IMR-90 (cell line): ENCODE measurements at regions not wholly inside any gene's neighbourhood (a gene's known extent, or its start where the extent isn't known, plus 50 kb on each side); places are given as distances from the start of the nearest gene placed in this dataset.

Source experiments
- ATAC-seq: fragments of 200-7000 bp; cut with Tn5 transposase; 2 replicates; pipeline ENCODE4 v1.9.1; 2020; ENCODE audit warnings: low read depth, mild to moderate bottlenecking, moderate library complexity
- BruUV-seq: library from RNA; stranded (reverse); fragments of 400-500 nt; replicated peaks from 2 replicates; lab custom pipeline; 2021; lab: Mats Ljungman, UMichigan
- CTCF ChIA-PET: fragments of 300-600 bp; formaldehyde crosslinking; extraction: SDS; loops from one replicate; lab custom pipeline; 2021; ENCODE audit warnings: antibody characterized with exemption; lab: Yijun Ruan, JAX
- POLR2A ChIA-PET: fragments of 300-600 bp; sonication (Branson Sonifier 250); formaldehyde crosslinking; loops from one replicate; lab custom pipeline; 2022; ENCODE audit warnings: antibody characterized with exemption; ENCODE audit not compliant: unreplicated experiment; lab: Charles Lee
- DNase-seq: peaks from one replicate; pipeline ENCODE4 v3.0.0; 2013
- H2AFZ ChIP-seq: replicated peaks from 2 replicates; pipeline ENCODE3; 2013; ENCODE audit warnings: low read length, mild to moderate bottlenecking; ENCODE audit not compliant: poor library complexity
- H2AK5ac ChIP-seq: 2 replicates; pipeline ENCODE4 v1.6.1; 2013; ENCODE audit warnings: low read depth, low read length, inconsistent platforms
- H2AK9ac ChIP-seq: replicated peaks from 2 replicates; pipeline ENCODE3; 2013; ENCODE audit warnings: mild to moderate bottlenecking, low read depth, low read length, moderate library complexity; ENCODE audit not compliant: poor library complexity
- H2BK120ac ChIP-seq: 2 replicates; pipeline ENCODE4 v1.6.1; 2013; ENCODE audit warnings: low read depth, low read length, inconsistent platforms
- H2BK15ac ChIP-seq: 3 replicates; pipeline ENCODE4 v1.6.1; 2013; ENCODE audit warnings: low read depth, low read length, inconsistent platforms
- H2BK20ac ChIP-seq: 2 replicates; pipeline ENCODE4 v1.6.1; 2013; ENCODE audit warnings: low read depth, mild to moderate bottlenecking, inconsistent platforms, low read length, moderate library complexity
- H2BK5ac ChIP-seq: 2 replicates; pipeline ENCODE4 v1.6.1; 2013; ENCODE audit warnings: mild to moderate bottlenecking, low read depth, low read length, inconsistent platforms; ENCODE audit not compliant: poor library complexity, severe bottlenecking
- H3K14ac ChIP-seq: replicated peaks from 2 replicates; pipeline ENCODE4 v1.6.1; 2013; ENCODE audit warnings: low read depth, low read length, inconsistent platforms
- H3K18ac ChIP-seq: 2 replicates; pipeline ENCODE4 v1.6.1; 2013; ENCODE audit warnings: low read depth, low read length, control low read depth
- H3K23ac ChIP-seq: 2 replicates; pipeline ENCODE4 v1.6.1; 2013; ENCODE audit warnings: low read depth, low read length, inconsistent platforms
- H3K27ac ChIP-seq: 2 replicates; pipeline ENCODE4 v1.5.1; 2013; ENCODE audit warnings: mild to moderate bottlenecking, control low read depth, low read length; ENCODE audit not compliant: insufficient read depth
- H3K27me3 ChIP-seq: 2 replicates; pipeline ENCODE4 v1.6.1; 2013; ENCODE audit warnings: low read length; ENCODE audit not compliant: control insufficient read depth, insufficient read depth
- H3K36me3 ChIP-seq: 2 replicates; pipeline ENCODE4 v1.6.1; 2013; ENCODE audit warnings: low read length, mixed read lengths; ENCODE audit not compliant: control insufficient read depth, insufficient read depth
- H3K4ac ChIP-seq: 2 replicates; pipeline ENCODE4 v1.6.1; 2013; ENCODE audit warnings: low read depth, low read length, inconsistent platforms
- H3K4me1 ChIP-seq: 2 replicates; pipeline ENCODE4 v1.6.1; 2013; ENCODE audit warnings: low read length, mixed read lengths; ENCODE audit not compliant: control insufficient read depth, insufficient read depth
- H3K4me2 ChIP-seq: 2 replicates; pipeline ENCODE4 v1.6.1; 2013; ENCODE audit warnings: low read depth, mild to moderate bottlenecking, control low read depth, low read length, moderate library complexity
- H3K4me3 ChIP-seq: 2 replicates; pipeline ENCODE4 v1.5.1; 2013; ENCODE audit warnings: low read depth, mild to moderate bottlenecking, control low read depth, low read length, moderate library complexity; ENCODE audit not compliant: insufficient read depth
- H3K56ac ChIP-seq: 2 replicates; pipeline ENCODE4 v1.6.1; 2013; ENCODE audit warnings: low read length, inconsistent platforms; ENCODE audit not compliant: insufficient read depth; ENCODE audit errors: extremely low read depth
- H3K79me1 ChIP-seq, 2 experiments: 2 replicates each; pipeline ENCODE4 v1.6.1; 2013; ENCODE audit warnings: low read length in 2 of 2, inconsistent platforms in 1 of 2, low read depth in 1 of 2
- H3K9ac ChIP-seq: 2 replicates; pipeline ENCODE4 v1.6.1; 2013; ENCODE audit warnings: low read depth, low read length, control low read depth
- H3K9me1 ChIP-seq: 2 replicates; pipeline ENCODE4 v1.6.1; 2013; ENCODE audit warnings: low read length, inconsistent platforms; ENCODE audit not compliant: insufficient read depth
- H3K9me3 ChIP-seq: 2 replicates; pipeline ENCODE4 v1.6.1; 2013; ENCODE audit warnings: low read length; ENCODE audit not compliant: control insufficient read depth, insufficient read depth
- H4K20me1 ChIP-seq: 2 replicates; pipeline ENCODE4 v1.6.1; 2013; ENCODE audit warnings: low read length, inconsistent platforms; ENCODE audit not compliant: insufficient read depth
- H4K5ac ChIP-seq: 2 replicates; pipeline ENCODE4 v1.6.1; 2013; ENCODE audit warnings: mild to moderate bottlenecking, low read depth, low read length, control low read depth
- H4K8ac ChIP-seq, 2 experiments: 2 replicates each; pipeline ENCODE4 v1.6.1; 2013; ENCODE audit warnings: low read depth in 2 of 2, low read length in 2 of 2, control low read depth in 1 of 2, inconsistent platforms in 1 of 2
- H4K91ac ChIP-seq: 2 replicates; pipeline ENCODE4 v1.6.1; 2013; ENCODE audit warnings: low read depth, low read length, inconsistent platforms; ENCODE audit not compliant: insufficient read depth
- BHLHE40 ChIP-seq: fragments of 150-350 bp; IDR thresholded peaks from 2 replicates; pipeline ENCODE4 v1.6.1; 2016; ENCODE audit warnings: mild to moderate bottlenecking, low read depth, low read length
- CEBPB ChIP-seq: IDR thresholded peaks from 2 replicates; pipeline ENCODE4 v1.6.1; 2012; ENCODE audit warnings: low read depth, low read length, improper control_type of control experiment
- CHD1 ChIP-seq: IDR thresholded peaks from 2 replicates; pipeline ENCODE4 v1.6.1; 2012; ENCODE audit warnings: low read depth, low read length, improper control_type of control experiment
- ELK1 ChIP-seq: fragments of 150-350 bp; IDR thresholded peaks from 2 replicates; pipeline ENCODE4 v1.6.1; 2016; ENCODE audit warnings: low read depth, mild to moderate bottlenecking, low read length, moderate library complexity, borderline replicate concordance
- FOS ChIP-seq: fragments of 150-350 bp; IDR thresholded peaks from 2 replicates; pipeline ENCODE4 v1.6.1; 2016; ENCODE audit warnings: low read depth, low read length
- MAZ ChIP-seq: IDR thresholded peaks from 2 replicates; pipeline ENCODE4 v1.6.1; 2012; ENCODE audit warnings: low read depth, mild to moderate bottlenecking, low read length, improper control_type of control experiment, moderate library complexity, borderline replicate concordance
- MXI1 ChIP-seq: IDR thresholded peaks from 2 replicates; pipeline ENCODE4 v1.6.1; 2012; ENCODE audit warnings: low read depth, mild to moderate bottlenecking, low read length, moderate library complexity, borderline replicate concordance
- WGBS, 2 experiments: methylation state at CpG; one replicate each; pipeline versions ENCODE4 v1.1.5 to v1.1.7; 2013; ENCODE audit warnings: missing lambda C conversion rate in 2 of 2; ENCODE audit not compliant: insufficient read length in 1 of 2; ENCODE audit errors: extremely low coverage in 2 of 2; 5-methylcytosine and 5-hydroxymethylcytosine counted together
- dilution Hi-C: fragments of 300-500 bp; cut with HindIII; formaldehyde crosslinking; loops from one replicate; pipeline ENCODE4 v1.14.3; 2018; ENCODE audit warnings: low sequenced_read_pairs; ENCODE audit not compliant: unreplicated experiment
- in situ Hi-C: fragments of 300-500 bp; cut with MboI; formaldehyde crosslinking; loops from 3 replicates; pipeline ENCODE4 v1.14.3; 2019; ENCODE audit warnings: low sequenced_read_pairs, inconsistent platforms, mixed read lengths
- intact Hi-C: fragments of 100-400 bp; cut with micrococcal nuclease; formaldehyde crosslinking; loops from 2 replicates; pipeline ENCODE4 v1.10.0; 2022
- TF ChIP-seq, protein P1 (sequence below): fragments of 150-350 bp; IDR thresholded peaks from 2 replicates; pipeline ENCODE4 v1.6.1; 2017; ENCODE audit warnings: mild to moderate bottlenecking, antibody characterized with exemption, low read length, low read depth
- TF ChIP-seq, protein P2 (sequence below): conservative IDR thresholded peaks from 2 replicates; pipeline ENCODE4 v1.5.1; 2012; ENCODE audit warnings: mild to moderate bottlenecking, low read depth, low read length, improper control_type of control experiment

- CTCF ChIA-PET = no interaction called here
- POLR2A ChIA-PET = no interaction called here
- H3K4me1 ChIP-seq = no peaks in the 10 kb centered on the region
- H3K9ac ChIP-seq = no peak overlapping the region
- in situ Hi-C loops = no loop called here
- H2AFZ ChIP-seq = no peak overlapping the region
- BruUV-seq = no TSS peak
- no peak overlapping the region for H4K5ac ChIP-seq
- H2BK120ac ChIP-seq = no peak overlapping the region
- H4K91ac ChIP-seq = no peak overlapping the region
- no peak overlapping the region for H3K27ac ChIP-seq
- H3K18ac ChIP-seq = no peak overlapping the region
- no peaks in the 10 kb centered on the region for H3K9me3 ChIP-seq
- H3K4me3 ChIP-seq = no peak overlapping the region
- H2AK9ac ChIP-seq = no peak overlapping the region
- no peaks in the 10 kb centered on the region for H3K27me3 ChIP-seq
- H3K36me3 ChIP-seq = no peaks in the 10 kb centered on the region
- H3K9me1 ChIP-seq = no peaks in the 10 kb centered on the region
- WGBS, 2 experiments = no CpG with 5 or more reads among the region's 1 CpG
- no peak overlapping the region for H3K14ac ChIP-seq
- dilution Hi-C loops = no loop called here
- DNase-seq = no peak
- H2BK5ac ChIP-seq = no peak overlapping the region
- H3K79me1 ChIP-seq = no peaks in the 10 kb centered on the region
- no peak overlapping the region for H2AK5ac ChIP-seq
- ATAC-seq = no peak
- H3K4me2 ChIP-seq = no peak overlapping the region
- H4K20me1 ChIP-seq = no peaks in the 10 kb centered on the region
- no peak overlapping the region for H2BK20ac ChIP-seq
- H3K56ac ChIP-seq = no peak overlapping the region
- H4K8ac ChIP-seq = no peak overlapping the region
- H3K23ac ChIP-seq = no peak overlapping the region
- TF ChIP-seq BHLHE40 (no peak), MXI1 (no peak), FOS (no peak), MAZ (no peak), CEBPB (no peak), ELK1 (no peak), CHD1 (no peak)
- TF ChIP-seq, protein P1, sequence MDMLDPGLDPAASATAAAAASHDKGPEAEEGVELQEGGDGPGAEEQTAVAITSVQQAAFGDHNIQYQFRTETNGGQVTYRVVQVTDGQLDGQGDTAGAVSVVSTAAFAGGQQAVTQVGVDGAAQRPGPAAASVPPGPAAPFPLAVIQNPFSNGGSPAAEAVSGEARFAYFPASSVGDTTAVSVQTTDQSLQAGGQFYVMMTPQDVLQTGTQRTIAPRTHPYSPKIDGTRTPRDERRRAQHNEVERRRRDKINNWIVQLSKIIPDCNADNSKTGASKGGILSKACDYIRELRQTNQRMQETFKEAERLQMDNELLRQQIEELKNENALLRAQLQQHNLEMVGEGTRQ = no peak
- TF ChIP-seq, protein P2, sequence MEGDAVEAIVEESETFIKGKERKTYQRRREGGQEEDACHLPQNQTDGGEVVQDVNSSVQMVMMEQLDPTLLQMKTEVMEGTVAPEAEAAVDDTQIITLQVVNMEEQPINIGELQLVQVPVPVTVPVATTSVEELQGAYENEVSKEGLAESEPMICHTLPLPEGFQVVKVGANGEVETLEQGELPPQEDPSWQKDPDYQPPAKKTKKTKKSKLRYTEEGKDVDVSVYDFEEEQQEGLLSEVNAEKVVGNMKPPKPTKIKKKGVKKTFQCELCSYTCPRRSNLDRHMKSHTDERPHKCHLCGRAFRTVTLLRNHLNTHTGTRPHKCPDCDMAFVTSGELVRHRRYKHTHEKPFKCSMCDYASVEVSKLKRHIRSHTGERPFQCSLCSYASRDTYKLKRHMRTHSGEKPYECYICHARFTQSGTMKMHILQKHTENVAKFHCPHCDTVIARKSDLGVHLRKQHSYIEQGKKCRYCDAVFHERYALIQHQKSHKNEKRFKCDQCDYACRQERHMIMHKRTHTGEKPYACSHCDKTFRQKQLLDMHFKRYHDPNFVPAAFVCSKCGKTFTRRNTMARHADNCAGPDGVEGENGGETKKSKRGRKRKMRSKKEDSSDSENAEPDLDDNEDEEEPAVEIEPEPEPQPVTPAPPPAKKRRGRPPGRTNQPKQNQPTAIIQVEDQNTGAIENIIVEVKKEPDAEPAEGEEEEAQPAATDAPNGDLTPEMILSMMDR = no peak
- H3K4ac ChIP-seq = no peak overlapping the region
- H2BK15ac ChIP-seq = no peak overlapping the region
- intact Hi-C loops = no loop called here
Measured at GRCh38 chr15:88324741-88325065, 68.2 kb upstream of the NTRK3 start.
